ENCODE measurements at regions not wholly inside any gene's neighbourhood (a gene's known extent, or its start where the extent isn't known, plus 50 kb on each side); places are given as distances from the start of the nearest gene placed in this dataset.
"Not testable (repeated sequence)": the region's sequence is repeated elsewhere in the genome, so short reads cannot be mapped to it uniquely, and the experiment has no call there.

- DNase-seq (ENCODE audit: extremely low read depth in 1 of 11, low read depth in 9 of 11, low spot score in 4 of 11): no peak
Observed at GRCh38 chr6:164795056-164795815, 514.2 kb downstream of the C6orf118 start.

DNA sequence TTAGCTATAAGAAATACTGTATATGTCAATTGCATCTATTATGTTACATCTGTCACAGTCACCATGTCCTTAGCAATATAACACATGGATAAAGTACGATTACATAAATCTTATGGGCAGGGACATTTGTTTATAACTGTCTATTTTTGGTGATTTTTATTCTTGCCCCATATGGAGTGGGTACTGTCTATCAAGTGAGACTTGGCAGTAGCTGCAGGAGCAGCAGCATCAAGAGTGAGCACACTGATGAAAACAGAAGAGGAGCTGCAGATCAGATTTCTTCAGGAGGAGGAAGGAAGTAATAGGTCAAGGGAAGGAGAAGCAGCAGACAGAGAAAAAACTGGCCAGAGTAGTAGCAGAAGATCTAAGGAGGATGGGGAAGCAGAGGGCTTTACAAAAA is 516.7 kb downstream of the C6orf118 start:
- DNase-seq (ENCODE audit: extremely low read depth in 1 of 11, low read depth in 9 of 11, low spot score in 4 of 11): no peak

DNA sequence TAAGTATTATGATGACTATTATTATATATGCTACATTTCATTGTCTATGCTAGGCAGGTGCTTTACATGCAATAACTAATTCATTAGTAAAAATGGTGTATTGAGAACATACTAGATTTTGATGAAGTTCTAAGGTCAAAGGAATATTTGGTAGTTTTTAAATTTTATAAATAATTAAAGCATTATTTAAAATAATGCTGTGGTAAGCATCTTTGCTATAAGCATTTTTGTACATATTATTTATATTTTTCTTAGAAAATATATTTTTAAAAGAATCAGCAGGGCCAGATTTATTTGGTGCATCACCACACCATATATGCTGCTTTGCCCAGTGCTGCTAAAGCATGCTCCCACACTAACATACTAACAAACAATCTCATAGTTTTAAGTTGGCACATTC is 517.9 kb downstream of the C6orf118 start:
- DNase-seq (ENCODE audit: extremely low read depth in 1 of 11, low read depth in 9 of 11, low spot score in 4 of 11): no peak

DNA sequence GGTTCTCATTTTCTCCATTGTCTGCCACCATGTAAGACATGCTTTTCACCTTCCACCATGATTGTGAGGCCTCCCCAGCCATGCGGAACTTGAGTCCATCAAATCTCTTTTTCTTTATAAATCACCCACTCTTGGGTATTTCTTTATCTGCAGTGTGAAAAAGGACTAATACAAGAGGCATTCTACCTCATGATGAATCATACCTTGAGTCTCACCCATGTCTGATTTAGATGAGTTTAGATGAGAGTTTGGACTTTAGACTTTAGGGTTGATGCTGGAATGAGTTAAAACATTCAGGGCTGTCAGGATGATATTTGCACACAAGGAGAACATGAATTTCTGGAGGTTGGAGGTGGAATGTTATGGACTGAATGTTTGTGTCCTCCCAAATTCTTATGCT is 545.6 kb downstream of the C6orf118 start:
- DNase-seq (ENCODE audit: extremely low read depth in 1 of 11, low read depth in 9 of 11, low spot score in 4 of 11): no peak

DNA sequence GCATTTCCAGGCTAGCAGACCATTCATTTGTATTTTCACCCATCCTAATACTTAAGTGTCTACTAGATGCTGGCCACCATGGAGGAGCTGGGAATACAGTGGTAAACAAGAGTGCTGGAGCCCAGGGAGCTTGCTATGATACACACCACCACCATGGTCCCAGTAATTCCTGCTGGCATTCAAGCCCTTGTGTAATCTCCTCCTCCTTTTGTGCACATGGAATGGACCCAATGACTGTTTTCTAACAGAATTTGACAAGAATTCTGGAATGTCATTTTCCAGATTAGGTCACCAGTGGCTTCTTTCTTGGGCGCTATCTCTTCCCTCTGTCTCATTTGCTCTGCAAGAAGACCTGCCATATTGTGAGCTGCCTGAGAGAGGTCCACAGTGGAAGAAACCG is 552.0 kb downstream of the C6orf118 start:
- DNase-seq (ENCODE audit: extremely low read depth in 1 of 11, low read depth in 9 of 11, low spot score in 4 of 11): no peak

- DNase-seq (ENCODE audit: extremely low read depth in 1 of 11, low read depth in 9 of 11, low spot score in 4 of 11): no peak
Observed at GRCh38 chr6:164756723-164757122, 552.7 kb downstream of the C6orf118 start.

DNA sequence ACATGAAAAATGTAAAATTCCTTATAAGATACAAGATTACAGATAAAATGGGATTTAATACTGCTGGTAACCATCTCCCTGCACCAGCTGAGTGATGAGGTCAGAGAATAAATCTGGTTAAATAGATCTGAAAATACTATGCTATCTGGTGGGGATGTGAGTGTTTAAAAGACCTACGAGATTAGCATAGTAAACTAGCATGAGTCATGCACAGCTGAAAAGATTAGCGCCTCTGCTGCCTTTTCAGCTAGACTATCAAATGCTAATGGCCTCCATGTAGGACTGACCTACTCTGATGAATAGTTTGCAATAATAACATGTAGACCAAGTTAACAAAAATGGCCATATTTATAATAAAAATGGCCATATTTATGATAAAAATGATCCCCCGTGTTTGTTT is 553.3 kb downstream of the C6orf118 start:
- no peak for DNase-seq (ENCODE audit: extremely low read depth in 1 of 11, low read depth in 9 of 11, low spot score in 4 of 11)

- no peak for DNase-seq (ENCODE audit: extremely low read depth in 1 of 11, low read depth in 9 of 11, low spot score in 4 of 11)
Observed at GRCh38 chr6:164753517-164753916, 555.9 kb downstream of the C6orf118 start.

GRCh38 chr6:164751395-164751794 is 558.0 kb downstream of the C6orf118 start:
- DNase-seq (ENCODE audit: extremely low read depth in 1 of 11, low read depth in 9 of 11, low spot score in 4 of 11): no peak

DNA sequence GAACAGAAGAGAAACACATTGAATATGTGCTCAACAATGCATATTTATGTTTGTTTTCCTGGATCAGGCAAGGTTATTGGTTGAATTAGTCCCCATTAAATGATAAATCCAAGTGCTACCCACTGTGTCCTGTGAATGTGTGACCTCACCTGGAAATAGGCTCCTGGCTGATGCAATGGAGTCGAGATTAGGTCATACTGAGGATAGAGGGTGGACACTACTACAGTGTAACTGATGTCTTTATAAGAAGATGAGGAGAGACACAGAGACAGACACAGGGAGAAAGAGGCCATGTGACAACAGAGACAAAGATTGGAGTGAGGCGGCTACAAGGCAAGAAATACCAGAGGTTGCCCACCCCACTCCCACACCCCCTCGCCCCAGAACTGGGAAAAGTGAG is 559.3 kb downstream of the C6orf118 start:
- no peak for DNase-seq (ENCODE audit: extremely low read depth in 1 of 11, low read depth in 9 of 11, low spot score in 4 of 11)

- DNase-seq (ENCODE audit: extremely low read depth in 1 of 11, low read depth in 9 of 11, low spot score in 4 of 11): peak in 9 of 11 donors; percentile 16 to 47 (median 33)
Observed at GRCh38 chr6:164749221-164750064, 560.0 kb downstream of the C6orf118 start.

DNA sequence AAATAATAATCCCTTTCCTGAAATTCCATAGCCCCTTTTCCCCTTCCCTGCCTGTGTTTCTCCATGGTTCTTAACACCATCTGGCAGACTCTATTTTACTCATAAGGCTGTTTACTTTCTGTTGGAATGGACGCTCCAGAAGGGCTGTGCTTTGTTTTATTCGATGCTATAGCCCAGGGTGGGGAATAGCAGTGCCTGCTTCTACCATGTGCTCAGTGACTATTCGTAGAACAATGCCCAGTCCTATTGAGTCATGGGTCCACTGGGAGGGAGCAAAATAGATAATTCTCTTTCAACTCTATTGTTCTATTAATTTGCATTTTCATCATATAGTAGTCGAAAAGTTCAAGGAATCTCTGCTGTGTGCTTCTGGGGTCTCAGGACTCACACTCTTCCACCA is 565.1 kb downstream of the C6orf118 start:
- no peak for DNase-seq (ENCODE audit: extremely low read depth in 1 of 11, low read depth in 9 of 11, low spot score in 4 of 11)

DNA sequence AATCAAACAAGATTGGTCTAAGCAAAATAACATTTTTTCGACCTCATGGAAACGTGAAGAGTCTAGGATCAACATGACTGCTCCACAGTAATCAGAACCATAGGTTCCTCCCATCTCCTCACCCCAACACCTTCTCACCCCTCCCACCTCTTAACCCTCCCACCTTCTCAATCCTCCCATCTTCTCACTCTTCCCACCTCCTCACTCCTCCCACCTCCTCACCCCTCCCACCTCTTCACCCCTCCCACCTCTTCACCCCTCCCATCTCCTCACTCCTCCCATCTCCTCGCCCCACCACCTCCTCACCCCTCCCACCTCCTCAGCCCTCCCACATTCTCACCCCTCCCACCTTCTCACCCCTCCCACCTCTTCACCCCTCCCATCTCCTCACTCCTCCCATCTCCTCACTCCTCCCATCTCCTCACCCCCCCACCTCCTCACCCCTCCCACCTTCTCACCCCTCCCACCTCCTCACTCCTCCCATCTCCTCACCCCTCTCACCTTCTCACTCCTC is 567.4 kb downstream of the C6orf118 start:
- no peak for DNase-seq (ENCODE audit: extremely low read depth in 1 of 11, low read depth in 9 of 11, low spot score in 4 of 11)

DNA sequence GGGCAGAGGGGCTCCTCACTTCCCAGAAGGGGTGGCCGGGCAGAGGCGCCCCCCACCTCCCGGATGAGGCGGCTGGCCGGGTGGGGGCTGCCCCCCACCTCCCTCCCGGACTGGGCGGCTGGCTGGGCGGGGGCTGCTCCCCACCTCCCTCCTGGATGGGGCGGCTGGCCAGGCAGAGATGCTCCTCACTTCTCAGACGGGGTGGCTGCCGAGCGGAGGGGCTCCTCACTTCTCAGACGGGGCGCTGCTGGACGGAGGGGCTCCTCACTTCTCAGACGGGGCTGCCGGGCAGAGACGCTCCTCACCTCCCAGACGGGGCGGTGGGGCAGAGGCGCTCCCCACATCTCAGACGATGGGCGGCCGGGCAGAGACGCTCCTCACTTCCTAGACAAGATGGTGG is 573.3 kb downstream of the C6orf118 start:
- DNase-seq (ENCODE audit: extremely low read depth in 1 of 11, low read depth in 9 of 11, low spot score in 4 of 11): not testable (repeated sequence)

DNA sequence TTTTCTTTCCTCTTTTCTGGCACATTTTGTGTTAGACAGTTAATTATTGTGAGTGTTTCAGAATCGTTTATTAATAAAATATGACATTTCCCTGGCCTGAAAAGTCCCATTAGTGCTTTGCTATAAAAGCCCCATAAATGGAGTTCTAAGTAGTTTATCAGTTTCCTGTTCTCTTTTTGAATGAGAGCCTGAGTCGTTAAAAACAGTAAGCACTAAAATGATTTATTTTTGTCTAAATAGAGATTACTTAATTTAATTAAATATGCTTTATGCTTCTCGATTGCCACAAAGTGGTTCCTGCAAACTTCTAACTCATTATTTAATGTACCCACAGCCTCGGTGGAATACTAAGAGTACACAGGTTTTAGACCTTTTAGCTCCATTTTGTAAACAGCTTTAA is 577.9 kb downstream of the C6orf118 start:
- no peak for DNase-seq (ENCODE audit: extremely low read depth in 1 of 11, low read depth in 9 of 11, low spot score in 4 of 11)

- no peak for DNase-seq (ENCODE audit: extremely low read depth in 1 of 11, low read depth in 9 of 11, low spot score in 4 of 11)
Observed at GRCh38 chr6:164721460-164721859, 587.9 kb downstream of the C6orf118 start.

DNA sequence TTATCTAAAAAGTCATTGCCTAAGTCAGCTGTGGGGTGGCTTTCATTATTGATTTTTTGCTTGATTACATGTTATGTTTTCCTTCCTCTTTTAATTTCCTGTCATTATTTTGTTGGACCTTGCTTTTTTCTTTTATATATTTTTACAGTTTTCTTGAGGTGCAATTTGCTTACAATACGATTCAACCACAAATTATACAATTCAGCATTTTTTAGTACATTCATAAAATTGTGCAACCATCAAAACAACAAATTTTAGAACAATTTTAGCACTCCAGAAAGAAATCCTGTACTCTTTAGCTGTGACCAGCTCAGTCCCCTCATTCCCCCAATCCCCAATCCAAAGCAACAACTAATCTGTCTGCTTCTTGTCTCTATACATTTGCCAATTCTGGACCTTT is 608.9 kb downstream of the C6orf118 start:
- no peak for DNase-seq (ENCODE audit: extremely low read depth in 1 of 11, low read depth in 9 of 11, low spot score in 4 of 11)

- DNase-seq (ENCODE audit: extremely low read depth in 1 of 11, low read depth in 9 of 11, low spot score in 4 of 11): no peak
Observed at GRCh38 chr6:164695896-164696295, 613.5 kb downstream of the C6orf118 start.

DNA sequence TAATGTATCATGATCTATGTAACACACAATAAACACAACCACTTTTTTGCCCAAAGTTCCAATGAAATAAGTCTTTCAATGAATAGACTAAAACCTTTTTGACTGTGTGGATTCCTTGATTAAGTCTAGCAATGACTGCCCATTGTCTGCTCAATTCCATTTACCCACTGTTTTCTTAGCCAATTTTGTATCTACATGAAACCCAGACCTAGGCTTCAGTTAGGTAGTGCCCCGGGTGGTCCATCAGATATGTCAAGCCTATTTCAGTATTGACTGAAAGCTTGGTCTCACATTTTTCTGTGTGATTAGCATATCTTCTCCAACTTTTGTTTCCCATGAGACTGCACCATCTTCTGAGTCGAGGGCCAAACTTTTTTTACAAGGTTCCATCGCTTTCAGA is 615.0 kb downstream of the C6orf118 start:
- no peak for DNase-seq (ENCODE audit: extremely low read depth in 1 of 11, low read depth in 9 of 11, low spot score in 4 of 11)

GRCh38 chr6:164693944-164694343 is 615.5 kb downstream of the C6orf118 start:
- no peak for DNase-seq (ENCODE audit: extremely low read depth in 1 of 11, low read depth in 9 of 11, low spot score in 4 of 11)

Data from renal cortex interstitium (tissue), 11 donors.